H1 (cell line): ENCODE measurements at regions not wholly inside any gene's neighbourhood (a gene's known extent, or its start where the extent isn't known, plus 50 kb on each side); places are given as distances from the start of the nearest gene placed in this dataset.
"Not testable (repeated sequence)": the region's sequence is repeated elsewhere in the genome, so short reads cannot be mapped to it uniquely, and the experiment has no call there.

Experiments used
- CTCF ChIA-PET: fragments of 300-600 bp; sonication (Branson Sonifier 250); formaldehyde crosslinking; loops from one replicate; lab custom pipeline; 2021; ENCODE audit not compliant: partially characterized antibody; lab: Charles Lee
- POLR2A ChIA-PET: fragments of 300-600 bp; sonication (Branson Sonifier 250); formaldehyde crosslinking; loops from one replicate; lab custom pipeline; 2021; ENCODE audit warnings: inconsistent platforms; ENCODE audit not compliant: partially characterized antibody; lab: Charles Lee
- DNase-seq, 2 experiments: peaks; one replicate each; pipeline versions ENCODE4 v3.0.0 to v3.0.0-alpha.2; 2010 to 2022; ENCODE audit warnings: low spot score in 2 of 2, low read depth in 1 of 2, mixed read lengths in 1 of 2
- FAIRE-seq: peaks from 2 replicates; lab custom pipeline; 2011; peaks lifted over from hg19 to GRCh38; lab: Jason Lieb, UNC
- H2AFZ ChIP-seq: 2 replicates; pipeline ENCODE4 v1.8.1; 2012; ENCODE audit warnings: low read length, inconsistent platforms
- H2AK5ac ChIP-seq: 2 replicates; pipeline ENCODE4 v1.6.1; 2013; ENCODE audit warnings: low read depth, low read length
- H2BK120ac ChIP-seq: replicated peaks from 2 replicates; pipeline ENCODE3; 2013; ENCODE audit warnings: low read depth, low read length, inconsistent platforms
- H2BK12ac ChIP-seq: 2 replicates; pipeline ENCODE4 v1.6.1; 2013; ENCODE audit warnings: low read depth, low read length
- H2BK15ac ChIP-seq: 2 replicates; pipeline ENCODE4 v1.6.1; 2013; ENCODE audit warnings: low read length
- H2BK20ac ChIP-seq: 2 replicates; pipeline ENCODE4 v1.6.1; 2013; ENCODE audit warnings: low read length
- H2BK5ac ChIP-seq: 2 replicates; pipeline ENCODE4 v1.6.1; 2013; ENCODE audit warnings: low read depth, low read length
- H3K14ac ChIP-seq: 2 replicates; pipeline ENCODE4 v1.6.1; 2013; ENCODE audit warnings: inconsistent platforms; ENCODE audit not compliant: insufficient read length
- H3K18ac ChIP-seq: 2 replicates; pipeline ENCODE4 v1.6.1; 2013; ENCODE audit warnings: low read length; ENCODE audit errors: extremely low read depth
- H3K23ac ChIP-seq: 2 replicates; pipeline ENCODE4 v1.6.1; 2013; ENCODE audit warnings: inconsistent platforms; ENCODE audit not compliant: insufficient read length
- H3K23me2 ChIP-seq: 2 replicates; pipeline ENCODE4 v1.6.1; 2013; ENCODE audit warnings: low read depth, low read length
- H3K27ac ChIP-seq: 2 replicates; pipeline ENCODE4 v1.6.1; 2011; ENCODE audit warnings: low read depth, low read length, inconsistent platforms
- H3K27me3 ChIP-seq, 4 experiments: replicated peaks in 1 of 4; 1 replicate in 1 of 4; 2 replicates in 3 of 4; pipeline versions ENCODE4 v1.6.1 to v1.8.1; 2011 to 2013; ENCODE audit warnings: low read length in 3 of 4, mild to moderate bottlenecking in 3 of 4, inconsistent platforms in 2 of 4, mixed read lengths in 2 of 4, moderate library complexity in 1 of 4; ENCODE audit not compliant: control insufficient read depth in 3 of 4, insufficient read depth in 3 of 4; ENCODE audit errors: extremely low read depth in 1 of 4
- H3K36me3 ChIP-seq, 4 experiments: 2 replicates each; pipeline versions ENCODE4 v1.6.1 to v1.8.1; 2011 to 2013; ENCODE audit warnings: mild to moderate bottlenecking in 4 of 4, low read length in 3 of 4, moderate library complexity in 2 of 4, control low read depth in 1 of 4, inconsistent platforms in 1 of 4; ENCODE audit not compliant: insufficient read depth in 4 of 4, control insufficient read depth in 2 of 4
- H3K4ac ChIP-seq: replicated peaks from 2 replicates; pipeline ENCODE3; 2013; ENCODE audit warnings: low read length, low read depth, mixed read lengths, inconsistent platforms; ENCODE audit not compliant: insufficient read length
- H3K4me1 ChIP-seq, 4 experiments: replicated peaks in 1 of 4; 1 replicate in 1 of 4; 2 replicates in 3 of 4; pipeline versions ENCODE4 v1.6.1 to v1.8.1; 2011 to 2013; ENCODE audit warnings: low read length in 3 of 4, inconsistent platforms in 2 of 4, mixed read lengths in 1 of 4; ENCODE audit not compliant: insufficient read depth in 4 of 4, control insufficient read depth in 3 of 4
- H3K4me2 ChIP-seq, 2 experiments: 2 replicates each; pipeline versions ENCODE4 v1.6.1 to v1.8.1; 2011 to 2013; ENCODE audit warnings: low read depth in 2 of 2, low read length in 2 of 2, control low read depth in 1 of 2, inconsistent platforms in 1 of 2, mild to moderate bottlenecking in 1 of 2; ENCODE audit not compliant: insufficient read depth in 1 of 2
- H3K4me3 ChIP-seq, 4 experiments: fragments of 200-600, 300-600 bp in 1 of 4; sonication (generic), shearing (Covaris generic), sonication (Bioruptor Twin) in 1 of 4; 2 replicates each; pipeline versions ENCODE4 v1.5.1 to v1.8.1; 2011 to 2016; ENCODE audit warnings: low read length in 4 of 4, low read depth in 3 of 4, control low read depth in 2 of 4, inconsistent platforms in 2 of 4, mild to moderate bottlenecking in 2 of 4, mixed read lengths in 1 of 4, moderate library complexity in 1 of 4; ENCODE audit not compliant: insufficient read depth in 2 of 4; ENCODE audit errors: extremely low read depth in 1 of 4
- H3K56ac ChIP-seq: replicated peaks from 2 replicates; pipeline ENCODE3; 2013; ENCODE audit warnings: low read depth, mild to moderate bottlenecking, mixed read lengths, low read length, inconsistent platforms; ENCODE audit not compliant: insufficient read length
- H3K79me1 ChIP-seq: 2 replicates; pipeline ENCODE4 v1.6.1; 2013; ENCODE audit warnings: low read depth, low read length, control low read depth
- H3K79me2 ChIP-seq, 2 experiments: 2 replicates each; pipeline versions ENCODE4 v1.6.1 to v1.8.1; 2012 to 2013; ENCODE audit warnings: low read length in 2 of 2, mild to moderate bottlenecking in 2 of 2, inconsistent platforms in 1 of 2; ENCODE audit not compliant: insufficient read depth in 2 of 2, control insufficient read depth in 1 of 2
- H3K9ac ChIP-seq, 4 experiments: replicated peaks in 1 of 4; 1 replicate in 1 of 4; 2 replicates in 3 of 4; pipeline versions ENCODE4 v1.6.1 to v1.8.1; 2011 to 2013; ENCODE audit warnings: low read depth in 3 of 4, low read length in 3 of 4, control low read depth in 2 of 4, mild to moderate bottlenecking in 2 of 4, moderate library complexity in 2 of 4, inconsistent platforms in 1 of 4; ENCODE audit errors: extremely low read depth in 1 of 4
- H3K9me3 ChIP-seq, 2 experiments: 2 replicates each; pipeline versions ENCODE4 v1.6.1 to v1.8.1; 2012 to 2013; ENCODE audit warnings: mild to moderate bottlenecking in 2 of 2, moderate library complexity in 2 of 2, control low read depth in 1 of 2, inconsistent platforms in 1 of 2, low read depth in 1 of 2, low read length in 1 of 2, mixed read lengths in 1 of 2; ENCODE audit not compliant: insufficient read depth in 2 of 2
- H4K20me1 ChIP-seq, 2 experiments: replicated peaks in 1 of 2; 2 replicates each; pipeline versions ENCODE3 to v1.8.1; 2011 to 2013; ENCODE audit warnings: inconsistent platforms in 2 of 2, low read length in 2 of 2, mild to moderate bottlenecking in 1 of 2; ENCODE audit not compliant: insufficient read depth in 2 of 2, control insufficient read depth in 1 of 2
- H4K5ac ChIP-seq: 2 replicates; pipeline ENCODE4 v1.6.1; 2013; ENCODE audit warnings: low read length, low read depth, mixed read lengths, inconsistent platforms; ENCODE audit not compliant: insufficient read length
- H4K8ac ChIP-seq: 2 replicates; pipeline ENCODE4 v1.8.0; 2013; ENCODE audit warnings: mild to moderate bottlenecking, moderate library complexity, low read length, inconsistent platforms; ENCODE audit not compliant: insufficient read depth; ENCODE audit errors: extremely low read depth
- H4K91ac ChIP-seq: replicated peaks from 2 replicates; pipeline ENCODE3; 2013; ENCODE audit warnings: low read length, mixed read lengths, inconsistent platforms; ENCODE audit not compliant: insufficient read length
- BCL11A ChIP-seq, 2 experiments: IDR thresholded peaks; one replicate each; pipeline ENCODE4 v1.6.1; 2011; ENCODE audit warnings: low read depth in 2 of 2, low read length in 2 of 2, mild to moderate bottlenecking in 2 of 2
- CEBPB ChIP-seq: IDR thresholded peaks from 2 replicates; pipeline ENCODE4 v1.6.1; 2012; ENCODE audit warnings: low read depth, low read length
- GABPA ChIP-seq: IDR thresholded peaks from 2 replicates; pipeline ENCODE4 v1.6.1; 2011; ENCODE audit warnings: mild to moderate bottlenecking, low read length, moderate library complexity, borderline replicate concordance; ENCODE audit not compliant: insufficient read depth
- POU5F1 ChIP-seq: IDR thresholded peaks from 2 replicates; pipeline ENCODE4 v1.6.1; 2011; ENCODE audit warnings: low read depth, mild to moderate bottlenecking, low read length, moderate library complexity
- SRF ChIP-seq: IDR thresholded peaks from 2 replicates; pipeline ENCODE4 v1.6.1; 2011; ENCODE audit warnings: mild to moderate bottlenecking, low read depth, low read length, moderate library complexity
- TCF12 ChIP-seq: IDR thresholded peaks from 2 replicates; pipeline ENCODE4 v1.6.1; 2011; ENCODE audit warnings: low read depth, mild to moderate bottlenecking, low read length
- WGBS, 2 experiments: shearing (Covaris generic) in 1 of 2; methylation state at CpG; one replicate each; pipeline versions ENCODE4 v1.1.6 to v1.1.7; 2013 to 2015; ENCODE audit warnings: low lambda C conversion rate in 2 of 2, mixed read lengths in 2 of 2, inconsistent platforms in 1 of 2, low coverage in 1 of 2, missing lambda C conversion rate in 1 of 2; ENCODE audit not compliant: insufficient replicate concordance in 2 of 2, insufficient coverage in 1 of 2, insufficient read length in 1 of 2; ENCODE audit errors: extremely low coverage in 1 of 2, missing lambda C conversion rate in 1 of 2; 5-methylcytosine and 5-hydroxymethylcytosine counted together

DNA sequence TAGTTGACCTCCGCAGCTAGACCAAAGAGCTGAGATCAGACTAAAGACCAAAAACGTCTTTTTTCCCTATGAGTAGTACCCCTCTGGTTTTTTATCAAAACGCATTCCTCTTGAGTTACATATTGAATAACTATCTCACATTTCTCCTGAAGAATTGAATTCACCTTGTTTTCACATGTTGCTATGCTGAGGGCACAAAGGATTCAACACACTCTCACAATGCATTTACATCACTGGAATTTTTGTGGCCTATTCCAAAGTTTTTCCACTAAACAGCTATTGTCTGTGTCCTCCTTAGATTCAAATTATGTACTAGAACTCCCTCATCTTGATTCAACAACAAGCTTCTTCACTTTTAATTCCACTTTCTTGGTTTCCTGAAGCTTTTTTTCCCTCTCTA, 112.5 kb downstream of the RSL24D1 start (continued):
- TF ChIP-seq BCL11A (IDR thresholded peaks at IDR 0.05; ENCODE audit: low read depth in 2 of 2, low read length in 2 of 2), result no peak
- TF ChIP-seq GABPA, result no peak
- no peak for TF ChIP-seq CEBPB
- TF ChIP-seq SRF, result no peak
- no peak for TF ChIP-seq TCF12
- no peak for TF ChIP-seq POU5F1

DNA sequence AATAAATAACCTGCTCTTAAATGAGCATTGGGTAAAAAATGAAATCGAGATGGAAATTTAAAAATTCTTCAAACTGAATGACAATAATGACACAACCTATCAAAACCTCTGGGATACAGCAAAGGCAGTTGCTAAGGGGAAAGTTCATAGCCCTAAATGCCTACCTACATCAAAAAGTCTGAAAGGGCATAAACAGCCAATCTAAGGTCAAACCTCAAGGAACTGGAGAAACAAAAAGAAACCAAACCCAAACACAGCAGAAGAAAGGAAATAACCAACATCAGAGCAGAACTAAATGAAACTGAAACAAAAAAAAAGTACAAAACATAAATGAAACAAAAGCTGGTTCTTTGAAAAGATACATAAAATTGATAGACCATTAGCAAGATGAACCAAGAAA, 119.7 kb downstream of the RSL24D1 start:
- H3K14ac ChIP-seq, H3K4me1 ChIP-seq, H2BK15ac ChIP-seq, H2AFZ ChIP-seq, H3K79me2 ChIP-seq, DNase-seq, POLR2A ChIA-PET, H2BK120ac ChIP-seq, H3K23me2 ChIP-seq, H3K4me3 ChIP-seq, H3K36me3 ChIP-seq, H2BK5ac ChIP-seq, H3K4ac ChIP-seq, H4K8ac ChIP-seq, H3K27me3 ChIP-seq, H3K27ac ChIP-seq, H4K91ac ChIP-seq, H4K20me1 ChIP-seq, CTCF ChIA-PET, FAIRE-seq, H4K5ac ChIP-seq, H2BK20ac ChIP-seq, H3K79me1 ChIP-seq, H3K4me2 ChIP-seq, H2BK12ac ChIP-seq, H3K23ac ChIP-seq, H3K18ac ChIP-seq, H3K9ac ChIP-seq, H3K56ac ChIP-seq, H2AK5ac ChIP-seq: not testable (repeated sequence)
- WGBS, 2 experiments, result 80% methylated on average over 1 of the region's 1 CpG; no CpG with 5 or more reads in 1 of the 2 experiments
- peaks cover 14 to 21% of the 10 kb centered on the region in 2 experiments; a peak in 3 of 4 replicates for H3K9me3 ChIP-seq
